GM12891 (cell line): ENCODE measurements at regions not wholly inside any gene's neighbourhood (a gene's known extent, or its start where the extent isn't known, plus 50 kb on each side); places are given as distances from the start of the nearest gene placed in this dataset.

Experiments used
- POLR2A ChIP-seq: IDR thresholded peaks from 2 replicates; pipeline ENCODE4 v1.6.1; 2011; ENCODE audit warnings: low read depth, low read length, control low read depth
- POLR2AphosphoS5 ChIP-seq: IDR thresholded peaks from 2 replicates; pipeline ENCODE4 v1.6.1; 2011; ENCODE audit warnings: low read depth, low read length, control low read depth

DNA sequence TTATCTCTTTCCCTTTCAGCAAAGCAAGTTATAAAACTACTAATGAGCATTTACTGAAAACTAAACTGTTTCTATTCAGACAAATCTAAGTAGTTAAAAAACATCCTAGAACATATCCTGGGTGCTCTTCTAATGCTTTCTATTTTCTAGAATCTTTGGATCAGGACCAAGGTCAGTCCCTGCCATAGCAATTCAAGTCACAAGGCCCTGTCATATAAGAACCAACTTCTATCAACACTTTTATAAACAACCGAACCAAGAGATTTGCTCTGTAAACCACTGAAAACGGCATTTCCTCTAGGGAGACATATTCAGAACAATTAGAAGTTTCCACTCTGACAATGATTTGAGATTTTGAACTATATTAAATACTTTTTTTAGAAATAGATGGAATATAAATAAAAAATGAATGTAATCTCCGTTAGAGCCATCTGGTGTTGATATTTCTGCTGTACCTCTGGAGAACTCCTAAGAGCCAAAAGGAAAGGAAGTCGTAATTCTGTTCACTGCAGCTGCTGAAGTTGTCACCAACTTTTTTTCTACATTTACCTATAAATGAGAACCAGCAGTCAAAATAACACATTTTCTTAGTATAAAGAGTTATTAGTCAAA is 51.4 kb upstream of the LGSN start:
- TF ChIP-seq POLR2AphosphoS5, result no peak
- no peak for TF ChIP-seq POLR2A
